ENCODE measurements at regions not wholly inside any gene's neighbourhood (a gene's known extent, or its start where the extent isn't known, plus 50 kb on each side); places are given as distances from the start of the nearest gene placed in this dataset.

DNA sequence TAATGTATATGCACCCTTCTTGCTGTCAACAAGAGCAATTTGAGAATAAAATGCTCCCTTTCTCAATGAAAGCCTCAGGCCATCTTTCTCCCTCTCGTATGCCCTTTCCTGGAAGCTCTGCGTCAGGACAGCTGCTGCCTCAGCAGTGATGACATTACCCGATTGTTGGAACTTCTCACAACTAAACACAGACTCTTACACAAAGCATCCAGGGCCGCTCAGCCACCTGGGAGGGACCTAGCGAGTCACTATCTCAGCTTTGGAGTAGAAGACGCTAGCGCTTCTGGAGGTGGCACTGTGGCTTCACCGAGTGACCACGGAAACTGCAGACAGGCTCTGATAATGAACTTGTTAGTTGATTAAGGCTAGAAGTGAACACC lies 153.2 kb upstream of the SOX1 start:
- H3K27me3 Mint-ChIP-seq: peaks cover 0 to 42% (median 0%) of the 10 kb centered on the region in 5 donors
- DNase-seq: peak in 1 of 9 donors; percentile 9

DNA sequence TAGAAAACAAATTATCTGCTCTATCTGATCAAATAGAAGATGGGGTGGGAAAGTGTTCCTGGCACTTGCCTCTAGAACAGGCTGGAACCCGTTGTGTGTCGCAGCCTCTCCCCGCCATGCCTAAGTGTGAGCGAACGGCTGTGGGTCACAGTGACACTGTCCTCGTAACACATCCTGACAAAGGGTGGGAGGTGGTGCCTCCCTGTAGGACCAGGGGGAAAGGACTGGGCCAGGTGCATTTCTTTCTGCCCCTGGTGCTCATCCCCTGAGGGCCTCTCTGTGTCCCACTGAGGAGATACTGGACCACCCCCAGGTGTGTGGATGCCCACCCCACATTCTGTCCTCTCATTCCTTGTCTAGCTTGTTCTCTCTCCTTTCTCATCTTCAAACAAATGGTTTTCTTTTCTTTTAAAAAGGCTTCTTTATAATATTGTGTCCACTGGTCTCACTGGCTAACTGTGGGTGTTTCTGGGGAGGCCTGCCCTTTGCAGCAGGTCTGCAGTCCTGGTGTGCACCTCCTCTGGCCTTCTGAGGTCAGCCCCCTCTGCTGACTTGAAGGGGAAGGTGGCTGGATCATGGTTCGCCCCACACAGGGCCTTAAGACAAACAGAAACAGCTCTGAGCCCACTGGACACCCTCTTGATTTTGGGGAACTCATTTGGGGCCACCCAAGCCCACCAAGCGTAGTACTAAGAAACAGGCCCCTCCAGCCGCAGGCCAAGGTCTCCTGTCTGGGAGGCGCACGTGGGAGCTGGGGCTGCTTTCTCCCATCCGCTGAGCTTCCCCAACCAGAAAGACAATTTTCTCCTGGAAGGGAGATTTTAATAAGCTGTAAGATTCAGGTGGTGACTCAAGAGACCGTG lies 152.5 kb upstream of the SOX1 start:
- POLR2A ChIA-PET: no interaction called here
- Histone ChIP-seq H3K9me3 (ENCODE audit: control insufficient read depth in 2 of 3, low read length in 3 of 3) (no peaks in the 10 kb centered on the region), H3K4me3 (ENCODE audit: low read length) (no peak overlapping the region), H3K4me1 (ENCODE audit: control insufficient read depth in 2 of 2, insufficient read depth in 2 of 2, low read length in 2 of 2) (no peaks in the 10 kb centered on the region), H3K27ac (ENCODE audit: low read depth, low read length) (no peak overlapping the region), H3K36me3 (ENCODE audit: control insufficient read depth in 2 of 3, insufficient read depth in 3 of 3, low read length in 3 of 3) (no peaks in the 10 kb centered on the region), H3K27me3 (ENCODE audit: control insufficient read depth in 2 of 2, insufficient read depth in 2 of 2, low read length in 2 of 2) (no peaks in the 10 kb centered on the region)
- Mint-ChIP-seq H3K36me3 (no peaks in the 10 kb centered on the region), H3K4me3 (no peak overlapping the region), H3K27me3 (peaks cover 0 to 36% (median 0%) of the 10 kb centered on the region in 5 donors), H3K4me1 (no peaks in the 10 kb centered on the region), H3K27ac (no peak overlapping the region), H3K9me3 (peaks cover 0 to 1% (median 0%) of the 10 kb centered on the region in 11 donors)
- CTCF ChIA-PET: no interaction called here
- intact Hi-C loops (cut with micrococcal nuclease): no loop called here
- DNase-seq (no peak), ATAC-seq (no peak)

More for the DNA sequence above, 153.2 kb upstream of the SOX1 start:
- Mint-ChIP-seq H3K36me3 (no peaks in the 10 kb centered on the region), H3K4me3 (no peak overlapping the region), H3K27ac (no peak overlapping the region), H3K4me1 (no peaks in the 10 kb centered on the region), H3K9me3 (peaks cover 0 to 1% (median 0%) of the 10 kb centered on the region in 11 donors)
- intact Hi-C loops (cut with micrococcal nuclease): no loop called here
- Histone ChIP-seq H3K9me3 (ENCODE audit: control insufficient read depth in 2 of 3, low read length in 3 of 3) (no peaks in the 10 kb centered on the region), H3K36me3 (ENCODE audit: control insufficient read depth in 2 of 3, insufficient read depth in 3 of 3, low read length in 3 of 3) (no peaks in the 10 kb centered on the region), H3K27me3 (ENCODE audit: control insufficient read depth in 2 of 2, insufficient read depth in 2 of 2, low read length in 2 of 2) (no peaks in the 10 kb centered on the region), H3K4me3 (ENCODE audit: low read length) (no peak overlapping the region), H3K4me1 (ENCODE audit: control insufficient read depth in 2 of 2, insufficient read depth in 2 of 2, low read length in 2 of 2) (no peaks in the 10 kb centered on the region), H3K27ac (ENCODE audit: low read depth, low read length) (no peak overlapping the region)
- ChIA-PET POLR2A (no interaction called here), CTCF (no interaction called here)
- no peak for ATAC-seq

DNA sequence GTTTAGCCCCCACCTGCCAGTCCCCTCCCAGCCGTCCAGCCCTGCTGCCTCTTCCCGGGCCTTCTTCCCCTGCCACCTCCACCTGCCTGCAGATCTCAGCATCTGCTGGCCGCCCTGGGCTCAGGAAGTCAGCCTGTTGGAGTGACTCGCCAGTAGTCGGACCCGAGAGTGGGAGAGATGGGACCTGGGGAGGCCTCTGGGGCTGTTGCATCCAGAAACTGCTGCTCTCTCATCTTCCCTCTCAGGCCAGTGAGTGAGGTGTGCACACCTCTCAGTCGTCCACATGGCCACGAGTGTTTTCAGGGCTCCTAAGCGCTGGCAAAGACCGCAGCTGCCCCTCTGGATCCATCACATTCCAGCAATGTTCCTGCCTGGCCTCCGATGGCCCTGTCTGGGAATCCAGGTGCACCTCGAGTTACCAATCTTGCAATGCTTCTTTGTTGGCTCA lies 151.8 kb upstream of the SOX1 start:
- H3K36me3 Mint-ChIP-seq: no peaks in the 10 kb centered on the region
- no peaks in the 10 kb centered on the region for H3K27me3 ChIP-seq (ENCODE audit: control insufficient read depth in 2 of 2, insufficient read depth in 2 of 2, low read length in 2 of 2)
- no peaks in the 10 kb centered on the region for H3K4me1 ChIP-seq (ENCODE audit: control insufficient read depth in 2 of 2, insufficient read depth in 2 of 2, low read length in 2 of 2)
- intact Hi-C loops (cut with micrococcal nuclease): no loop called here
- no peaks in the 10 kb centered on the region for H3K9me3 ChIP-seq (ENCODE audit: control insufficient read depth in 2 of 3, low read length in 3 of 3)
- ATAC-seq: no peak
- no peak overlapping the region for H3K27ac ChIP-seq (ENCODE audit: low read depth, low read length)
- CTCF ChIA-PET: no interaction called here
- POLR2A ChIA-PET: no interaction called here
- H3K36me3 ChIP-seq (ENCODE audit: control insufficient read depth in 2 of 3, insufficient read depth in 3 of 3, low read length in 3 of 3): no peaks in the 10 kb centered on the region
- no peak for DNase-seq
- no peaks in the 10 kb centered on the region for H3K4me1 Mint-ChIP-seq
- peaks cover 0 to 1% (median 0%) of the 10 kb centered on the region in 11 donors for H3K9me3 Mint-ChIP-seq
- no peak overlapping the region for H3K27ac Mint-ChIP-seq
- H3K4me3 Mint-ChIP-seq: no peak overlapping the region
- peaks cover 0 to 36% (median 0%) of the 10 kb centered on the region in 5 donors for H3K27me3 Mint-ChIP-seq
- no peak overlapping the region for H3K4me3 ChIP-seq (ENCODE audit: low read length)

DNA sequence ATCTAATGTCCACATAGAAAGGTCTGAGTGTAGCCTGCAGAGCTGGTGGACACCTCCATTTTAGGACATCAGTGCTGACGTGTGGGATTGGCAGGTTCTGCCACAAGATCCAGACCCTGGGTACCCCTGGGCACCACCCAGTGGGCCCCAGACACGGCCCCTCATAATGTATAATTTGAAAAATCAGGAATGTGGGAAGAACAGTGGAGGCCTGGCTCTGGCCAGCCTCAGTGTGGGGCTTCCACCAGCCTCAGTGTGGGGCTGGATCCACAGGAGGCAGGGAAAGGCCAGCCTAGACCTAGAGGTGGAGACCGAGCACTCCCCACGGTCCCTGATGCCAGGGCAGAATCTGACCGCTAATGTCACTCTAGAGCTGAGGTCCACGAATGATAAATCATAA lies 150.7 kb upstream of the SOX1 start:
- Histone ChIP-seq H3K27ac (ENCODE audit: low read depth, low read length) (no peak overlapping the region), H3K9me3 (ENCODE audit: control insufficient read depth in 2 of 3, low read length in 3 of 3) (no peaks in the 10 kb centered on the region), H3K36me3 (ENCODE audit: control insufficient read depth in 2 of 3, insufficient read depth in 3 of 3, low read length in 3 of 3) (no peaks in the 10 kb centered on the region), H3K27me3 (ENCODE audit: control insufficient read depth in 2 of 2, insufficient read depth in 2 of 2, low read length in 2 of 2) (no peaks in the 10 kb centered on the region), H3K4me1 (ENCODE audit: control insufficient read depth in 2 of 2, insufficient read depth in 2 of 2, low read length in 2 of 2) (no peaks in the 10 kb centered on the region), H3K4me3 (ENCODE audit: low read length) (no peak overlapping the region)
- DNase-seq: no peak
- intact Hi-C loops (cut with micrococcal nuclease): no loop called here
- H3K9me3 Mint-ChIP-seq: peaks cover 0 to 1% (median 0%) of the 10 kb centered on the region in 11 donors
- no peaks in the 10 kb centered on the region for H3K36me3 Mint-ChIP-seq
- ChIA-PET POLR2A (no interaction called here), CTCF (no interaction called here)
- H3K4me3 Mint-ChIP-seq: no peak overlapping the region
- no peak overlapping the region for H3K27ac Mint-ChIP-seq
- peaks cover 0 to 39% (median 5%) of the 10 kb centered on the region in 5 donors for H3K27me3 Mint-ChIP-seq
- no peak for ATAC-seq
- no peaks in the 10 kb centered on the region for H3K4me1 Mint-ChIP-seq

DNA sequence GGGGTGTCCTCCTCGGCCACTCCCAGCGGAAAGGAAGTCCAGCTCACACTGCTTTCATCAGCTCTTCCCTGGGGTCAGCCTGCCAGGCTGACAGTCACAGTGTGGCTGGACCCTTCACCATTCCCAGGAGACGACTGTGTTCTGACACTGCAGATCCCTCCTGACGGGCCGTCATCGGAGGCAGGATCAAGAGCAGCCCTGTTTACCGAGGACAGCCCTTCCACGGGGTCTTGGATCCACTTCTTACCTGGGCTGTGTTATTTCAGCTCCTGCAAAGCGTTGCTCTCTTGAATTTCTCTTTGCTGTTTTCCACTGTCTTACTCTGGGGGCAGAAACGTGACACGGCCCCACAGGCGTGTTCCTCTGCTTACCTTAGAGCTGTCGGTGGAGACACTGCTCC lies 149.9 kb upstream of the SOX1 start:
- Histone ChIP-seq H3K4me1 (ENCODE audit: control insufficient read depth in 2 of 2, insufficient read depth in 2 of 2, low read length in 2 of 2) (no peaks in the 10 kb centered on the region), H3K27me3 (ENCODE audit: control insufficient read depth in 2 of 2, insufficient read depth in 2 of 2, low read length in 2 of 2) (no peaks in the 10 kb centered on the region), H3K4me3 (ENCODE audit: low read length) (no peak overlapping the region), H3K9me3 (ENCODE audit: control insufficient read depth in 2 of 3, low read length in 3 of 3) (no peaks in the 10 kb centered on the region), H3K27ac (ENCODE audit: low read depth, low read length) (no peak overlapping the region), H3K36me3 (ENCODE audit: control insufficient read depth in 2 of 3, insufficient read depth in 3 of 3, low read length in 3 of 3) (no peaks in the 10 kb centered on the region)
- ChIA-PET CTCF (no interaction called here), POLR2A (no interaction called here)
- Mint-ChIP-seq H3K4me1 (no peaks in the 10 kb centered on the region), H3K27me3 (peaks cover 0 to 34% (median 5%) of the 10 kb centered on the region in 5 donors), H3K27ac (no peak overlapping the region), H3K36me3 (no peaks in the 10 kb centered on the region), H3K9me3 (peaks cover 0 to 1% (median 0%) of the 10 kb centered on the region in 11 donors), H3K4me3 (no peak overlapping the region)
- ATAC-seq (no peak), DNase-seq (no peak)
- intact Hi-C loops (cut with micrococcal nuclease): no loop called here

DNA sequence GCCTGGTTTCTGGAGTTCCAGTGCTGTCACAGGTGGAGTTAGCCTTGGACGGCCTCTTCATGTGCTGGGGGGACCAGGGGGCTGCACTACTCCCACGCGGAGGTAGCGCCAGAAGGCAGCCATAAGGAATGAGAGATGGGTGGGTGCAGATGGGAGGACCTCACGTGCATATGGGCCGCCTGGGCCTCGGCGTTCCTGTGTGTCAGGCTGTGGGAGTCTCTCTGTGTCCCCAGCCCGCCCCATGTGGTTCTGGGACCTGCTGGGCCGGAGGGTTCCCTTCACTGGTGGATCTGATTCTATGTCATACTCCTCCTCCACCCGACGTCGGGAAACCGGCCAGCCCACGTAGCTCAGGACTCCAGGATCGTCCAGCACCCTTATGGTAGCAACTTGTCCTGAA lies 149.0 kb upstream of the SOX1 start:
- H3K36me3 Mint-ChIP-seq: no peaks in the 10 kb centered on the region
- peaks cover 0 to 1% (median 0%) of the 10 kb centered on the region in 11 donors for H3K9me3 Mint-ChIP-seq
- ATAC-seq (no peak), DNase-seq (no peak)
- Histone ChIP-seq H3K9me3 (ENCODE audit: control insufficient read depth in 2 of 3, low read length in 3 of 3) (no peaks in the 10 kb centered on the region), H3K27ac (ENCODE audit: low read depth, low read length) (no peak overlapping the region), H3K36me3 (ENCODE audit: control insufficient read depth in 2 of 3, insufficient read depth in 3 of 3, low read length in 3 of 3) (no peaks in the 10 kb centered on the region), H3K27me3 (ENCODE audit: control insufficient read depth in 2 of 2, insufficient read depth in 2 of 2, low read length in 2 of 2) (no peaks in the 10 kb centered on the region), H3K4me3 (ENCODE audit: low read length) (no peak overlapping the region), H3K4me1 (ENCODE audit: control insufficient read depth in 2 of 2, insufficient read depth in 2 of 2, low read length in 2 of 2) (no peaks in the 10 kb centered on the region)
- intact Hi-C loops (cut with micrococcal nuclease): no loop called here
- ChIA-PET POLR2A (no interaction called here), CTCF (no interaction called here)
- no peaks in the 10 kb centered on the region for H3K4me1 Mint-ChIP-seq
- peaks cover 0 to 31% (median 5%) of the 10 kb centered on the region in 5 donors for H3K27me3 Mint-ChIP-seq
- H3K4me3 Mint-ChIP-seq: no peak overlapping the region
- H3K27ac Mint-ChIP-seq: no peak overlapping the region

DNA sequence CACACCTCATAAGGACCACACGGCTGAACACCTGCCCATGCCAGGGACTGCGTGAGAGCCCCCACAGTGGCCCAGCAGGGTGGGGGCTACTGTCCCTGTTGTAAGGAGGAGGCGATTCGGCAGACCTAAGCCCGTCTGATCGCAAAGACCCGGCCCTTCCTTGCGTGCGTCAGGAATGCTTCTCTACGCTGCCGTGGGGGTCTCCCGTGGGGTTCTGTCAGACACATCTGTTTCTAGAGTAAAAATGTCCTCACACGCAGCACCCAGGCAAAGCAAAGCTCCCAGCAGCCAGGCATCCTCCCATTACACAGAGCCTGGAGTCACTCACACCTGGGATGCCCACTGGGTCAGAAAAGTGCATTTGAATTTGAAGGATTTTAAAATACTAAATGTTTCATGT lies 147.7 kb upstream of the SOX1 start:
- no peak overlapping the region for H3K27ac Mint-ChIP-seq
- Histone ChIP-seq H3K27ac (ENCODE audit: low read depth, low read length) (no peak overlapping the region), H3K36me3 (ENCODE audit: control insufficient read depth in 2 of 3, insufficient read depth in 3 of 3, low read length in 3 of 3) (no peaks in the 10 kb centered on the region), H3K27me3 (ENCODE audit: control insufficient read depth in 2 of 2, insufficient read depth in 2 of 2, low read length in 2 of 2) (no peaks in the 10 kb centered on the region), H3K4me1 (ENCODE audit: control insufficient read depth in 2 of 2, insufficient read depth in 2 of 2, low read length in 2 of 2) (no peaks in the 10 kb centered on the region), H3K9me3 (ENCODE audit: control insufficient read depth in 2 of 3, low read length in 3 of 3) (no peaks in the 10 kb centered on the region), H3K4me3 (ENCODE audit: low read length) (no peak overlapping the region)
- ATAC-seq: no peak
- no peaks in the 10 kb centered on the region for H3K4me1 Mint-ChIP-seq
- no peaks in the 10 kb centered on the region for H3K36me3 Mint-ChIP-seq
- intact Hi-C loops (cut with micrococcal nuclease): no loop called here
- H3K27me3 Mint-ChIP-seq: peaks cover 0 to 24% (median 5%) of the 10 kb centered on the region in 5 donors
- peaks cover 0 to 2% (median 0%) of the 10 kb centered on the region in 11 donors for H3K9me3 Mint-ChIP-seq
- ChIA-PET CTCF (no interaction called here), POLR2A (no interaction called here)
- no peak overlapping the region for H3K4me3 Mint-ChIP-seq
- no peak for DNase-seq

All from naive thymus-derived CD4-positive, alpha-beta T cell (primary cell).